Astrocyte (in vitro differentiated cells and primary cell): ENCODE measurements at regions not wholly inside any gene's neighbourhood (a gene's known extent, or its start where the extent isn't known, plus 50 kb on each side); places are given as distances from the start of the nearest gene placed in this dataset.

Experiments used
- DNase-seq: peaks from one replicate; pipeline ENCODE4 v3.0.0-alpha.2; 2010; ENCODE audit warnings: low read depth
- FAIRE-seq: peaks from 2 replicates; lab custom pipeline; 2011; peaks lifted over from hg19 to GRCh38; lab: Jason Lieb, UNC
- H2AFZ ChIP-seq: 2 replicates; pipeline ENCODE4 v1.6.0; 2012; ENCODE audit warnings: low read depth, low read length, inconsistent platforms
- H3K27ac ChIP-seq: 2 replicates; pipeline ENCODE4 v1.5.1; 2011; ENCODE audit warnings: low read depth, low read length, inconsistent platforms
- H3K27me3 ChIP-seq: 2 replicates; pipeline ENCODE4 v1.6.0; 2011; ENCODE audit warnings: low read length, inconsistent platforms; ENCODE audit not compliant: insufficient read depth
- H3K36me3 ChIP-seq: 2 replicates; pipeline ENCODE4 v1.5.1; 2011; ENCODE audit warnings: low read length, inconsistent platforms; ENCODE audit not compliant: insufficient read depth
- H3K4me1 ChIP-seq: 2 replicates; pipeline ENCODE4 v1.5.1; 2011; ENCODE audit warnings: low read length, inconsistent platforms; ENCODE audit not compliant: insufficient read depth
- H3K4me2 ChIP-seq: 2 replicates; pipeline ENCODE4 v1.6.0; 2012; ENCODE audit warnings: low read length, inconsistent platforms
- H3K4me3 ChIP-seq: 2 replicates; pipeline ENCODE4 v1.5.1; 2011; ENCODE audit warnings: low read depth, mild to moderate bottlenecking, low read length, inconsistent platforms; ENCODE audit not compliant: insufficient read depth
- H3K79me2 ChIP-seq: 2 replicates; pipeline ENCODE4 v1.6.0; 2012; ENCODE audit warnings: mild to moderate bottlenecking, low read length, inconsistent platforms; ENCODE audit not compliant: insufficient read depth
- H3K9ac ChIP-seq: 2 replicates; pipeline ENCODE4 v1.6.0; 2012; ENCODE audit warnings: mild to moderate bottlenecking, low read length, inconsistent platforms
- H3K9me3 ChIP-seq: 2 replicates; pipeline ENCODE4 v1.5.1; 2012; ENCODE audit warnings: low read depth, mild to moderate bottlenecking, low read length, inconsistent platforms; ENCODE audit not compliant: insufficient read depth
- H4K20me1 ChIP-seq: 2 replicates; pipeline ENCODE4 v1.6.0; 2012; ENCODE audit warnings: low read length, inconsistent platforms; ENCODE audit not compliant: insufficient read depth
- H3K27ac Mint-ChIP-seq: one replicate; pipeline ENCODE4 v1.8.0; 2021; ENCODE audit warnings: mild to moderate bottlenecking, mixed read lengths; ENCODE audit not compliant: unreplicated experiment
- H3K27me3 Mint-ChIP-seq: one replicate; pipeline ENCODE4 v1.8.0; 2021; ENCODE audit warnings: low read depth, mixed read lengths; ENCODE audit not compliant: unreplicated experiment
- H3K36me3 Mint-ChIP-seq: one replicate; pipeline ENCODE4 v1.8.0; 2021; ENCODE audit warnings: low read depth, mixed read lengths; ENCODE audit not compliant: unreplicated experiment
- H3K4me1 Mint-ChIP-seq: one replicate; pipeline ENCODE4 v1.8.0; 2021; ENCODE audit warnings: low read depth, mixed read lengths; ENCODE audit not compliant: unreplicated experiment
- H3K4me3 Mint-ChIP-seq: one replicate; pipeline ENCODE4 v1.8.0; 2021; ENCODE audit warnings: mild to moderate bottlenecking, moderate library complexity, mixed read lengths; ENCODE audit not compliant: unreplicated experiment
- H3K9me3 Mint-ChIP-seq: one replicate; pipeline ENCODE4 v1.8.0; 2021; ENCODE audit warnings: mild to moderate bottlenecking, mixed read lengths; ENCODE audit not compliant: unreplicated experiment
- CTCF ChIP-seq: IDR thresholded peaks from 2 replicates; pipeline ENCODE4 v1.5.1; 2011; ENCODE audit warnings: low read depth, mild to moderate bottlenecking, inconsistent platforms, low read length, moderate library complexity; ENCODE audit not compliant: insufficient read depth
- EZH2 ChIP-seq: IDR thresholded peaks from 2 replicates; pipeline ENCODE4 v1.6.1; 2012; ENCODE audit warnings: mild to moderate bottlenecking, low read length, inconsistent platforms; ENCODE audit not compliant: insufficient read depth

GRCh38 chr1:195188821-195189220, 1419.4 kb downstream of the KCNT2 start:
- Mint-ChIP-seq H3K36me3 (no peaks in the 10 kb centered on the region), H3K9me3 (no peaks in the 10 kb centered on the region), H3K4me1 (no peaks in the 10 kb centered on the region), H3K27ac (no peak overlapping the region), H3K27me3 (no peaks in the 10 kb centered on the region), H3K4me3 (no peak overlapping the region)
- Histone ChIP-seq H3K4me1 (no peaks in the 10 kb centered on the region), H3K36me3 (no peaks in the 10 kb centered on the region), H3K79me2 (no peaks in the 10 kb centered on the region), H3K27ac (no peak overlapping the region), H3K9ac (no peak overlapping the region), H2AFZ (no peak overlapping the region), H4K20me1 (no peaks in the 10 kb centered on the region), H3K4me2 (no peak overlapping the region), H3K27me3 (no peaks in the 10 kb centered on the region), H3K9me3 (no peaks in the 10 kb centered on the region), H3K4me3 (no peak overlapping the region)
- peak; percentile 30 for DNase-seq
- FAIRE-seq: no peak
- no peak for TF ChIP-seq CTCF
- TF ChIP-seq EZH2: no peak

- no peak overlapping the region for H2AFZ ChIP-seq
- H3K4me2 ChIP-seq: no peak overlapping the region
- H3K4me3 ChIP-seq: no peak overlapping the region
- no peaks in the 10 kb centered on the region for H3K4me1 ChIP-seq
- H3K27ac ChIP-seq: no peak overlapping the region
- no peak for DNase-seq
- H3K9ac ChIP-seq: no peak overlapping the region
- no peaks in the 10 kb centered on the region for H3K36me3 Mint-ChIP-seq
- no peaks in the 10 kb centered on the region for H3K79me2 ChIP-seq
- H3K36me3 ChIP-seq: no peaks in the 10 kb centered on the region
- no peak for FAIRE-seq
- H3K4me3 Mint-ChIP-seq: no peak overlapping the region
- no peaks in the 10 kb centered on the region for H3K27me3 ChIP-seq
- no peaks in the 10 kb centered on the region for H3K9me3 Mint-ChIP-seq
- no peaks in the 10 kb centered on the region for H3K27me3 Mint-ChIP-seq
- no peaks in the 10 kb centered on the region for H4K20me1 ChIP-seq
- no peaks in the 10 kb centered on the region for H3K4me1 Mint-ChIP-seq
- H3K27ac Mint-ChIP-seq: no peak overlapping the region
- H3K9me3 ChIP-seq: no peaks in the 10 kb centered on the region
- TF ChIP-seq CTCF: no peak
- no peak for TF ChIP-seq EZH2
These were observed 1421.7 kb downstream of the KCNT2 start for GRCh38 chr1:195186544-195186943.

GRCh38 chr1:195185736-195186135, 1422.5 kb downstream of the KCNT2 start:
- H3K27ac ChIP-seq: no peak overlapping the region
- H3K4me3 ChIP-seq: no peak overlapping the region
- no peaks in the 10 kb centered on the region for H3K9me3 ChIP-seq
- no peaks in the 10 kb centered on the region for H3K4me1 Mint-ChIP-seq
- H3K9ac ChIP-seq: no peak overlapping the region
- no peaks in the 10 kb centered on the region for H3K36me3 Mint-ChIP-seq
- no peaks in the 10 kb centered on the region for H3K27me3 Mint-ChIP-seq
- H3K4me3 Mint-ChIP-seq: no peak overlapping the region
- no peaks in the 10 kb centered on the region for H3K36me3 ChIP-seq
- H3K27ac Mint-ChIP-seq: no peak overlapping the region
- no peak overlapping the region for H2AFZ ChIP-seq
- DNase-seq: no peak
- no peaks in the 10 kb centered on the region for H3K79me2 ChIP-seq
- no peak for FAIRE-seq
- no peak for TF ChIP-seq CTCF
- TF ChIP-seq EZH2: no peak
- no peaks in the 10 kb centered on the region for H3K9me3 Mint-ChIP-seq
- H4K20me1 ChIP-seq: no peaks in the 10 kb centered on the region
- H3K4me1 ChIP-seq: no peaks in the 10 kb centered on the region
- H3K4me2 ChIP-seq: no peak overlapping the region
- no peaks in the 10 kb centered on the region for H3K27me3 ChIP-seq
